ENCODE measurements at regions not wholly inside any gene's neighbourhood (a gene's known extent, or its start where the extent isn't known, plus 50 kb on each side); places are given as distances from the start of the nearest gene placed in this dataset.

DNA sequence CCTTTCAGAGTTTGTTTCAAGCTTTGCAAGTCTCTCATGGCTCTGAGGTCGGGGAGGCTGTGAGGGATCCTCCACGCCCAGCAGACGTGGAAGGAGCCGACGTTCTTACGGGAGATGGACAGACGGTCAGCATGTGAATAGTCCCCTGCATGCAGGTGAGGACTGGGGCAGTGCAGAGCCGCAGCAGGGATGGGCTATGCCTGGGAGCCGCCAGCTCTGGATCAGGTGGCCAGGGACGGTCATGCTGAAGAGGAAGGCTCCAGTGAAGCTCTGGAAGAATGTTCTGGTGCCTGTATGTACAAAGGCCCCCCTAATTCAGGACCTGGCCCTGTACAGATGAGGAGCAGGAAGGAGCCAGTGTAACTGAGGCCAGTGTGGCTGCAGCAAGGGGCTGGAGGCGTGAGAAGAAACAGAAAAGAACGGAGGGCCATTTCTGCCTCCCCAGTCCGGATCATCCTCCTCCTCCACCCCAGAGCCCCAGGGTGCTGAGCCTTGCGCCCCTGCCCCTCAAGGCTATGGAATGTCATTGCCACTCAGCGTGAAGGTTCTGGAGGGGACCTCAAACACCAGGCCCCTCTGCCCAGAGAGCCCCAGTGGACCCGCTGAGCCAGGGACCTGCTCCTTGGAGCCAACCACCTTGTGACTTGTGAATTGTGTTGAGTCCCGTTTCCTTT is 96.8 kb upstream of the DIO3 start:
- TF ChIP-seq, protein P1, sequence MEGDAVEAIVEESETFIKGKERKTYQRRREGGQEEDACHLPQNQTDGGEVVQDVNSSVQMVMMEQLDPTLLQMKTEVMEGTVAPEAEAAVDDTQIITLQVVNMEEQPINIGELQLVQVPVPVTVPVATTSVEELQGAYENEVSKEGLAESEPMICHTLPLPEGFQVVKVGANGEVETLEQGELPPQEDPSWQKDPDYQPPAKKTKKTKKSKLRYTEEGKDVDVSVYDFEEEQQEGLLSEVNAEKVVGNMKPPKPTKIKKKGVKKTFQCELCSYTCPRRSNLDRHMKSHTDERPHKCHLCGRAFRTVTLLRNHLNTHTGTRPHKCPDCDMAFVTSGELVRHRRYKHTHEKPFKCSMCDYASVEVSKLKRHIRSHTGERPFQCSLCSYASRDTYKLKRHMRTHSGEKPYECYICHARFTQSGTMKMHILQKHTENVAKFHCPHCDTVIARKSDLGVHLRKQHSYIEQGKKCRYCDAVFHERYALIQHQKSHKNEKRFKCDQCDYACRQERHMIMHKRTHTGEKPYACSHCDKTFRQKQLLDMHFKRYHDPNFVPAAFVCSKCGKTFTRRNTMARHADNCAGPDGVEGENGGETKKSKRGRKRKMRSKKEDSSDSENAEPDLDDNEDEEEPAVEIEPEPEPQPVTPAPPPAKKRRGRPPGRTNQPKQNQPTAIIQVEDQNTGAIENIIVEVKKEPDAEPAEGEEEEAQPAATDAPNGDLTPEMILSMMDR (conservative IDR thresholded peaks at IDR 0.05; ENCODE audit: low read depth, low read length), result no peak
- TF ChIP-seq RFX5 (IDR thresholded peaks at IDR 0.05; ENCODE audit: low read depth, low read length) (no peak), CEBPB (IDR thresholded peaks at IDR 0.05; ENCODE audit: low read depth, low read length) (no peak), NFE2L2 (IDR thresholded peaks at IDR 0.05; ENCODE audit: low read depth, low read length) (no peak), RCOR1 (IDR thresholded peaks at IDR 0.05; ENCODE audit: insufficient replicate concordance, low read length) (no peak), CHD1 (IDR thresholded peaks at IDR 0.05; ENCODE audit: low read depth, low read length) (no peak), POLR2A (IDR thresholded peaks at IDR 0.05; ENCODE audit: low read depth, low read length) (no peak), BHLHE40 (IDR thresholded peaks at IDR 0.05; ENCODE audit: low read depth, low read length) (no peak), MAFK (IDR thresholded peaks at IDR 0.05; ENCODE audit: low read depth, low read length) (no peak), RAD21 (IDR thresholded peaks at IDR 0.05; ENCODE audit: low read length) (no peak), FOS (IDR thresholded peaks at IDR 0.05; ENCODE audit: low read depth, low read length) (no peak)
- TF ChIP-seq, protein P2, sequence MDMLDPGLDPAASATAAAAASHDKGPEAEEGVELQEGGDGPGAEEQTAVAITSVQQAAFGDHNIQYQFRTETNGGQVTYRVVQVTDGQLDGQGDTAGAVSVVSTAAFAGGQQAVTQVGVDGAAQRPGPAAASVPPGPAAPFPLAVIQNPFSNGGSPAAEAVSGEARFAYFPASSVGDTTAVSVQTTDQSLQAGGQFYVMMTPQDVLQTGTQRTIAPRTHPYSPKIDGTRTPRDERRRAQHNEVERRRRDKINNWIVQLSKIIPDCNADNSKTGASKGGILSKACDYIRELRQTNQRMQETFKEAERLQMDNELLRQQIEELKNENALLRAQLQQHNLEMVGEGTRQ (IDR thresholded peaks at IDR 0.05; ENCODE audit: low read depth, low read length), result no peak
